ENCODE measurements at regions not wholly inside any gene's neighbourhood (a gene's known extent, or its start where the extent isn't known, plus 50 kb on each side); places are given as distances from the start of the nearest gene placed in this dataset.

- Mint-ChIP-seq H3K36me3 (ENCODE audit: low read depth) (no peaks in the 10 kb centered on the region), H3K4me3 (no peak overlapping the region), H3K27ac (no peak overlapping the region), H3K9me3 (no peaks in the 10 kb centered on the region), H3K27me3 (peaks cover 3% of the 10 kb centered on the region), H3K4me1 (no peaks in the 10 kb centered on the region)
- CTCF ChIA-PET = no interaction called here
- DNase-seq = no peak
- no peak for TF ChIP-seq CTCF (IDR thresholded peaks at IDR 0.05)
- no peak for ATAC-seq (ENCODE audit: low read depth)
- POLR2A ChIA-PET = no interaction called here
- intact Hi-C loops (cut with micrococcal nuclease) = no loop called here
These were observed 54.7 kb upstream of the NRIP1 start for GRCh38 chr21:15119486-15119885.

- Mint-ChIP-seq H3K27ac (no peak overlapping the region), H3K27me3 (peaks cover 3% of the 10 kb centered on the region), H3K4me1 (no peaks in the 10 kb centered on the region), H3K9me3 (no peaks in the 10 kb centered on the region), H3K4me3 (no peak overlapping the region), H3K36me3 (ENCODE audit: low read depth) (no peaks in the 10 kb centered on the region)
- ATAC-seq (ENCODE audit: low read depth) (no peak), DNase-seq (no peak)
- intact Hi-C loops (cut with micrococcal nuclease) = loop anchor here (10.0 kb wide), 2 partner anchors 246 to 736 kb away; partner anchors contain the start of gene HSPA13
- ChIA-PET POLR2A (no interaction called here), CTCF (no interaction called here)
- no peak for TF ChIP-seq CTCF (IDR thresholded peaks at IDR 0.05)
These were observed 56.4 kb upstream of the NRIP1 start for GRCh38 chr21:15121097-15121654.

GRCh38 chr21:15121655-15122120, 56.9 kb upstream of the NRIP1 start:
- H3K4me1 Mint-ChIP-seq = no peaks in the 10 kb centered on the region
- ChIA-PET CTCF (no interaction called here), POLR2A (no interaction called here)
- H3K4me3 Mint-ChIP-seq = no peak overlapping the region
- intact Hi-C loops (cut with micrococcal nuclease) = loop anchor here (10.0 kb wide), 2 partner anchors 247 to 737 kb away; partner anchors contain the start of gene HSPA13
- DNase-seq = no peak
- H3K27me3 Mint-ChIP-seq = peaks cover 3% of the 10 kb centered on the region
- no peaks in the 10 kb centered on the region for H3K36me3 Mint-ChIP-seq (ENCODE audit: low read depth)
- H3K27ac Mint-ChIP-seq = no peak overlapping the region
- ATAC-seq (ENCODE audit: low read depth) = no peak
- TF ChIP-seq CTCF (IDR thresholded peaks at IDR 0.05) = no peak
- H3K9me3 Mint-ChIP-seq = no peaks in the 10 kb centered on the region

- ChIA-PET POLR2A (no interaction called here), CTCF (interaction anchor here (1.3 kb wide), 1 partner anchor 361 kb away, joined by 3 read pairs; no protein-coding TSS in a partner anchor)
- Mint-ChIP-seq H3K4me1 (no peaks in the 10 kb centered on the region), H3K27me3 (peaks cover 3% of the 10 kb centered on the region), H3K4me3 (no peak overlapping the region), H3K9me3 (no peaks in the 10 kb centered on the region), H3K36me3 (ENCODE audit: low read depth) (no peaks in the 10 kb centered on the region), H3K27ac (no peak overlapping the region)
- no peak for ATAC-seq (ENCODE audit: low read depth)
- intact Hi-C loops (cut with micrococcal nuclease) = loop anchor here (10.0 kb wide), 2 partner anchors 247 to 737 kb away; partner anchors contain the start of gene HSPA13
- no peak for TF ChIP-seq CTCF (IDR thresholded peaks at IDR 0.05)
- DNase-seq = no peak
These were observed 57.4 kb upstream of the NRIP1 start for GRCh38 chr21:15122241-15122640.

- Mint-ChIP-seq H3K4me3 (no peak overlapping the region), H3K36me3 (ENCODE audit: low read depth) (no peaks in the 10 kb centered on the region), H3K27me3 (peaks cover 3% of the 10 kb centered on the region), H3K27ac (no peak overlapping the region), H3K4me1 (peaks cover 20% of the 10 kb centered on the region), H3K9me3 (no peaks in the 10 kb centered on the region)
- DNase-seq = no peak
- intact Hi-C loops (cut with micrococcal nuclease) = loop anchor here (10.0 kb wide), 2 partner anchors 250 to 740 kb away; partner anchors contain the start of gene HSPA13
- ChIA-PET CTCF (interaction anchor here (0.6 kb wide), 1 partner anchor 110 kb away, joined by 3 read pairs; no protein-coding TSS in a partner anchor), POLR2A (no interaction called here)
- no peak for ATAC-seq (ENCODE audit: low read depth)
- TF ChIP-seq CTCF (IDR thresholded peaks at IDR 0.05) = no peak
These were observed 59.9 kb upstream of the NRIP1 start for GRCh38 chr21:15124731-15125130.

Measured in activated B cell treated with CpG ODN at 0.5 μM for 24 hours (primary cell).